ENCODE measurements at regions not wholly inside any gene's neighbourhood (a gene's known extent, or its start where the extent isn't known, plus 50 kb on each side); places are given as distances from the start of the nearest gene placed in this dataset.

- Histone ChIP-seq H4K20me1 (replicated peaks in 1 of 2; ENCODE audit: control insufficient read depth in 1 of 2, insufficient read depth in 2 of 2, low read length in 2 of 2) (no peaks in the 10 kb centered on the region), H2BK5ac (ENCODE audit: low read depth, low read length) (no peak overlapping the region), H2BK20ac (ENCODE audit: low read length) (no peak overlapping the region), H3K27ac (ENCODE audit: low read depth, low read length) (no peak overlapping the region), H3K4me3 (ENCODE audit: extremely low read depth in 1 of 4, insufficient read depth in 2 of 4, low read depth in 3 of 4, low read length in 4 of 4) (no peak overlapping the region), H2BK15ac (ENCODE audit: low read length) (no peak overlapping the region), H3K4me2 (ENCODE audit: insufficient read depth in 1 of 2, low read depth in 2 of 2, low read length in 2 of 2) (no peak overlapping the region), H3K79me1 (ENCODE audit: low read depth, low read length) (no peaks in the 10 kb centered on the region), H3K27me3 (replicated peaks in 1 of 4; ENCODE audit: control insufficient read depth in 3 of 4, extremely low read depth in 1 of 4, insufficient read depth in 3 of 4, low read length in 3 of 4) (no peaks in the 10 kb centered on the region; a peak in 1 of 7 replicates), H3K23me2 (ENCODE audit: low read depth, low read length) (no peaks in the 10 kb centered on the region), H3K23ac (ENCODE audit: insufficient read length) (no peak overlapping the region), H3K14ac (ENCODE audit: insufficient read length) (no peak overlapping the region), H3K18ac (ENCODE audit: extremely low read depth, low read length) (no peak overlapping the region), H2AK5ac (ENCODE audit: low read depth, low read length) (no peak overlapping the region), H3K4me1 (replicated peaks in 1 of 4; ENCODE audit: control insufficient read depth in 3 of 4, insufficient read depth in 4 of 4, low read length in 3 of 4) (no peaks in the 10 kb centered on the region; a peak in 2 of 7 replicates), H4K91ac (replicated peaks; ENCODE audit: insufficient read length, low read length) (no peak overlapping the region), H3K56ac (replicated peaks; ENCODE audit: insufficient read length, low read depth, low read length) (no peak overlapping the region), H2BK12ac (ENCODE audit: low read depth, low read length) (no peak overlapping the region), H3K79me2 (ENCODE audit: control insufficient read depth in 1 of 2, insufficient read depth in 2 of 2, low read length in 2 of 2) (no peaks in the 10 kb centered on the region; a peak in 1 of 4 replicates), H2AFZ (ENCODE audit: low read length) (no peak overlapping the region), H2BK120ac (replicated peaks; ENCODE audit: low read depth, low read length) (no peak overlapping the region), H3K4ac (replicated peaks; ENCODE audit: insufficient read length, low read depth, low read length) (no peak overlapping the region), H4K8ac (ENCODE audit: extremely low read depth, insufficient read depth, low read length) (no peak overlapping the region), H4K5ac (ENCODE audit: insufficient read length, low read depth, low read length) (no peak overlapping the region), H3K9ac (replicated peaks in 1 of 4; ENCODE audit: extremely low read depth in 1 of 4, low read depth in 3 of 4, low read length in 3 of 4) (no peak overlapping the region), H3K36me3 (ENCODE audit: control insufficient read depth in 2 of 4, insufficient read depth in 4 of 4, low read length in 3 of 4) (no peaks in the 10 kb centered on the region), H3K9me3 (ENCODE audit: insufficient read depth in 2 of 2, low read depth in 1 of 2, low read length in 1 of 2) (no peaks in the 10 kb centered on the region)
- POLR2A ChIA-PET (ENCODE audit: partially characterized antibody): no interaction called here
- 87% methylated on average over 3 of the region's 3 CpGs; no CpG with 5 or more reads in 1 of the 2 experiments for WGBS, 2 experiments (ENCODE audit: extremely low coverage in 1 of 2, insufficient coverage in 1 of 2, insufficient read length in 1 of 2, insufficient replicate concordance in 2 of 2, low coverage in 1 of 2, low lambda C conversion rate in 2 of 2, missing lambda C conversion rate in 1 of 2)
- FAIRE-seq (no peak), DNase-seq (ENCODE audit: low read depth in 1 of 2, low spot score in 2 of 2) (no peak)
- CTCF ChIA-PET (ENCODE audit: partially characterized antibody): interaction anchor here (1.0 kb wide), 1 partner anchor 12 kb away, joined by 3 read pairs; no protein-coding TSS in a partner anchor
- TF ChIP-seq SUZ12 (IDR thresholded peaks at IDR 0.05; ENCODE audit: low read length): no peak
- TF ChIP-seq CHD1 (IDR thresholded peaks at IDR 0.05; ENCODE audit: low read depth, low read length): no peak
- TF ChIP-seq SIN3A (conservative IDR thresholded peaks at IDR 0.05 in 1 of 2, IDR thresholded peaks at IDR 0.05 in 1 of 2; ENCODE audit: low read depth in 1 of 2, low read length in 2 of 2): no peak
- no peak for TF ChIP-seq CREB1 (IDR thresholded peaks at IDR 0.05)
- TF ChIP-seq RFX5 (IDR thresholded peaks at IDR 0.05; ENCODE audit: borderline replicate concordance, low read depth, low read length): no peak
- no peak for TF ChIP-seq SP1 (IDR thresholded peaks at IDR 0.05; ENCODE audit: low read depth, low read length)
- no peak for TF ChIP-seq TBP (IDR thresholded peaks at IDR 0.05; ENCODE audit: low read depth, low read length)
- TF ChIP-seq USF2 (IDR thresholded peaks at IDR 0.05; ENCODE audit: low read length): no peak
- TF ChIP-seq ZNF274 (IDR thresholded peaks at IDR 0.05; ENCODE audit: borderline replicate concordance, extremely low read depth, low read length): no peak
- TF ChIP-seq CTBP2 (IDR thresholded peaks at IDR 0.05; ENCODE audit: borderline replicate concordance, insufficient read depth, insufficient read length, low read length): no peak
- TF ChIP-seq BACH1 (IDR thresholded peaks at IDR 0.05; ENCODE audit: low read length): no peak
- TF ChIP-seq SRF (IDR thresholded peaks at IDR 0.05; ENCODE audit: low read depth, low read length): no peak
- TF ChIP-seq TAF1 (IDR thresholded peaks at IDR 0.05; ENCODE audit: low read depth, low read length): no peak
Observed at GRCh38 chr10:21130683-21131442, 233.8 kb upstream of the NEBL start.
